HepG2 (cell line): ENCODE measurements at regions not wholly inside any gene's neighbourhood (a gene's known extent, or its start where the extent isn't known, plus 50 kb on each side); places are given as distances from the start of the nearest gene placed in this dataset.

Source experiments
- ATAC-seq: fragments of 200-7000 bp; cut with Tn5 transposase; 3 replicates; pipeline ENCODE4 v1.9.1; 2020; ENCODE audit warnings: mild to moderate bottlenecking, moderate library complexity
- BruUV-seq: library from RNA; stranded (reverse); fragments of 400-500 nt; replicated peaks from 2 replicates; lab custom pipeline; 2021; lab: Mats Ljungman, UMichigan
- CTCF ChIA-PET: fragments of 300-600 bp; formaldehyde crosslinking; extraction: SDS; loops from one replicate; lab custom pipeline; 2021; ENCODE audit warnings: low total read pairs, inconsistent platforms, low intra/inter-chr PET ratio; lab: Yijun Ruan, JAX
- POLR2A ChIA-PET: fragments of 350-600 bp; sonication (Branson Sonifier 250); formaldehyde crosslinking; loops from one replicate; lab custom pipeline; 2020; ENCODE audit warnings: antibody characterized with exemption, inconsistent platforms; lab: Yijun Ruan, JAX
- DNase-seq: peaks from one replicate; pipeline ENCODE4 v3.0.0-alpha.2; 2015; ENCODE audit warnings: low spot score
- FAIRE-seq: peaks from 3 replicates; lab custom pipeline; 2011; peaks lifted over from hg19 to GRCh38; lab: Jason Lieb, UNC
- H2AFZ ChIP-seq: one replicate; pipeline ENCODE4 v1.6.1; 2011; ENCODE audit warnings: low read length, inconsistent platforms
- H3K27ac ChIP-seq: fragments of 300-600 bp; 3 replicates; pipeline ENCODE4 v1.8.0; 2011; ENCODE audit warnings: mixed run types, mild to moderate bottlenecking, mixed read lengths, low read length, inconsistent platforms; ENCODE audit not compliant: insufficient read depth; ENCODE audit errors: extremely low read length
- H3K27me3 ChIP-seq, 2 experiments: fragments of 200-600 bp in 1 of 2; 2 replicates in 1 of 2; 3 replicates in 1 of 2; pipeline versions ENCODE4 v1.6.0 to v1.8.0; 2011; ENCODE audit warnings: low read length in 2 of 2, mild to moderate bottlenecking in 2 of 2, moderate library complexity in 2 of 2, inconsistent platforms in 1 of 2; ENCODE audit not compliant: insufficient read depth in 2 of 2, control insufficient read depth in 1 of 2
- H3K36me3 ChIP-seq, 2 experiments: fragments of 200-600 bp in 1 of 2; replicated peaks in 1 of 2; 2 replicates in 1 of 2; 3 replicates in 1 of 2; pipeline versions ENCODE4 v1.5.1 to v1.8.0; 2011; ENCODE audit warnings: low read length in 2 of 2, inconsistent platforms in 1 of 2; ENCODE audit not compliant: insufficient read depth in 2 of 2, control insufficient read depth in 1 of 2
- H3K4me1 ChIP-seq: 2 replicates; pipeline ENCODE4 v1.5.1; 2012; ENCODE audit warnings: low read length, inconsistent platforms; ENCODE audit not compliant: insufficient read depth
- H3K4me2 ChIP-seq: 2 replicates; pipeline ENCODE4 v1.6.0; 2011; ENCODE audit warnings: low read depth, low read length, inconsistent platforms
- H3K4me3 ChIP-seq, 3 experiments: fragments of 200-600 bp in 1 of 3; sonication (generic), shearing (Covaris generic) in 1 of 3; replicated peaks in 1 of 3; 2 replicates each; pipeline ENCODE4 v1.5.1; 2011 to 2016; ENCODE audit warnings: low read length in 3 of 3, inconsistent platforms in 2 of 3, low read depth in 2 of 3, mild to moderate bottlenecking in 2 of 3, control low read depth in 1 of 3, mixed read lengths in 1 of 3; ENCODE audit not compliant: insufficient read depth in 1 of 3
- H3K79me2 ChIP-seq: one replicate; pipeline ENCODE4 v1.6.1; 2011; ENCODE audit warnings: low read length, inconsistent platforms; ENCODE audit not compliant: insufficient read depth
- H3K9ac ChIP-seq: 2 replicates; pipeline ENCODE4 v1.6.0; 2011; ENCODE audit warnings: mild to moderate bottlenecking, low read depth, low read length, inconsistent platforms; ENCODE audit not compliant: insufficient read depth
- H3K9me3 ChIP-seq: 2 replicates; pipeline ENCODE4 v1.5.1; 2012; ENCODE audit warnings: mild to moderate bottlenecking, low read length
- H4K20me1 ChIP-seq: 2 replicates; pipeline ENCODE4 v1.6.0; 2011; ENCODE audit warnings: inconsistent platforms, mild to moderate bottlenecking, low read length, moderate library complexity; ENCODE audit not compliant: insufficient read depth
- ARID3A ChIP-seq: IDR thresholded peaks from 2 replicates; pipeline ENCODE4 v1.6.1; 2012; ENCODE audit warnings: low read depth, low read length, improper control_type of control experiment
- CBFB ChIP-seq: sonication (generic); formaldehyde crosslinking; IDR thresholded peaks from 2 replicates; pipeline ENCODE4 v1.4.0; 2020; ENCODE audit warnings: missing genetic modification reagents
- FUBP1 ChIP-seq: sonication (generic); formaldehyde crosslinking; IDR thresholded peaks from 2 replicates; pipeline ENCODE4 v1.5.1; 2020; ENCODE audit warnings: missing genetic modification reagents, mild to moderate bottlenecking, borderline replicate concordance
- RORA ChIP-seq: sonication (generic); formaldehyde crosslinking; IDR thresholded peaks from 2 replicates; pipeline ENCODE4 v1.5.0; 2020; ENCODE audit warnings: mild to moderate bottlenecking, missing genetic modification reagents, moderate library complexity
- TRIM22 ChIP-seq: fragments of 450-650 bp; IDR thresholded peaks from 2 replicates; pipeline ENCODE4 v1.6.1; 2017
- UBTF ChIP-seq: sonication (generic); formaldehyde crosslinking; IDR thresholded peaks from 2 replicates; pipeline ENCODE4 v1.4.0; 2020; ENCODE audit warnings: mild to moderate bottlenecking, missing genetic modification reagents
- ZHX2 ChIP-seq, 2 experiments: sonication (generic) in 1 of 2; formaldehyde crosslinking in 1 of 2; IDR thresholded peaks; 2 replicates each; pipeline versions ENCODE4 v1.6.1 to v1.9.0; 2014 to 2022; ENCODE audit warnings: antibody characterized with exemption in 1 of 2, borderline replicate concordance in 1 of 2, inconsistent platforms in 1 of 2, low read depth in 1 of 2, missing genetic modification reagents in 1 of 2
- WGBS: methylation state at CpG from one replicate; pipeline ENCODE4 v1.1.6; 2017; ENCODE audit warnings: low lambda C conversion rate; 5-methylcytosine and 5-hydroxymethylcytosine counted together
- in situ Hi-C: cut with HindIII; loops from 2 replicates; pipeline ENCODE4 v1.10.0; 2017; ENCODE audit warnings: low pct_unique_long_range_greater_than_20kb; ENCODE audit not compliant: extremely low pct_ligation_motif_present
- intact Hi-C: fragments of 100-400 bp; cut with micrococcal nuclease; formaldehyde crosslinking; loops from one replicate; pipeline ENCODE4 v1.10.0; 2022; ENCODE audit not compliant: unreplicated experiment

- no peaks in the 10 kb centered on the region for H3K4me1 ChIP-seq
- FAIRE-seq (no peak), DNase-seq (no peak), ATAC-seq (no peak)
- no peak overlapping the region for H2AFZ ChIP-seq
- intact Hi-C loops (no loop called here), in situ Hi-C loops (no loop called here)
- H4K20me1 ChIP-seq, result no peaks in the 10 kb centered on the region
- POLR2A ChIA-PET, result no interaction called here
- peaks cover 78% of the 10 kb centered on the region for H3K9me3 ChIP-seq
- H3K27me3 ChIP-seq, result no peaks in the 10 kb centered on the region
- H3K9ac ChIP-seq, result no peak overlapping the region
- H3K4me3 ChIP-seq, result no peak overlapping the region
- no peak overlapping the region for H3K27ac ChIP-seq
- WGBS, result 2% methylated on average over 1 of the region's 1 CpG
- H3K4me2 ChIP-seq, result no peak overlapping the region
- no TSS peak for BruUV-seq
- H3K79me2 ChIP-seq, result no peaks in the 10 kb centered on the region
- CTCF ChIA-PET, result no interaction called here
- no peaks in the 10 kb centered on the region for H3K36me3 ChIP-seq
- no peak for TF ChIP-seq CBFB
- no peak for TF ChIP-seq ARID3A
- TF ChIP-seq TRIM22, result no peak
- TF ChIP-seq FUBP1 (CRISPR knock-in tag), result no peak
- no peak for TF ChIP-seq RORA (CRISPR knock-in tag)
- no peak for TF ChIP-seq UBTF (CRISPR knock-in tag)
- no peak for TF ChIP-seq ZHX2 (IDR thresholded peaks at IDR 0.05; ENCODE audit: low read depth)
- TF ChIP-seq ZHX2 (CRISPR knock-in tag; IDR thresholded peaks at IDR 0.05; ENCODE audit: borderline replicate concordance), result no peak
Measured at GRCh38 chr3:1808590-1808989, 290.1 kb upstream of the CNTN4 start.
